H1 (cell line): ENCODE measurements at regions not wholly inside any gene's neighbourhood (a gene's known extent, or its start where the extent isn't known, plus 50 kb on each side); places are given as distances from the start of the nearest gene placed in this dataset.

Experiments
- CTCF ChIA-PET: fragments of 300-600 bp; sonication (Branson Sonifier 250); formaldehyde crosslinking; loops from one replicate; lab custom pipeline; 2021; ENCODE audit not compliant: partially characterized antibody; lab: Charles Lee
- POLR2A ChIA-PET: fragments of 300-600 bp; sonication (Branson Sonifier 250); formaldehyde crosslinking; loops from one replicate; lab custom pipeline; 2021; ENCODE audit warnings: inconsistent platforms; ENCODE audit not compliant: partially characterized antibody; lab: Charles Lee
- DNase-seq, 2 experiments: peaks; one replicate each; pipeline versions ENCODE4 v3.0.0 to v3.0.0-alpha.2; 2010 to 2022; ENCODE audit warnings: low spot score in 2 of 2, low read depth in 1 of 2, mixed read lengths in 1 of 2
- FAIRE-seq: peaks from 2 replicates; lab custom pipeline; 2011; peaks lifted over from hg19 to GRCh38; lab: Jason Lieb, UNC
- H2AFZ ChIP-seq: 2 replicates; pipeline ENCODE4 v1.8.1; 2012; ENCODE audit warnings: low read length, inconsistent platforms
- H2AK5ac ChIP-seq: 2 replicates; pipeline ENCODE4 v1.6.1; 2013; ENCODE audit warnings: low read depth, low read length
- H2BK120ac ChIP-seq: replicated peaks from 2 replicates; pipeline ENCODE3; 2013; ENCODE audit warnings: low read depth, low read length, inconsistent platforms
- H2BK12ac ChIP-seq: 2 replicates; pipeline ENCODE4 v1.6.1; 2013; ENCODE audit warnings: low read depth, low read length
- H2BK15ac ChIP-seq: 2 replicates; pipeline ENCODE4 v1.6.1; 2013; ENCODE audit warnings: low read length
- H2BK20ac ChIP-seq: 2 replicates; pipeline ENCODE4 v1.6.1; 2013; ENCODE audit warnings: low read length
- H2BK5ac ChIP-seq: 2 replicates; pipeline ENCODE4 v1.6.1; 2013; ENCODE audit warnings: low read depth, low read length
- H3K14ac ChIP-seq: 2 replicates; pipeline ENCODE4 v1.6.1; 2013; ENCODE audit warnings: inconsistent platforms; ENCODE audit not compliant: insufficient read length
- H3K18ac ChIP-seq: 2 replicates; pipeline ENCODE4 v1.6.1; 2013; ENCODE audit warnings: low read length; ENCODE audit errors: extremely low read depth
- H3K23ac ChIP-seq: 2 replicates; pipeline ENCODE4 v1.6.1; 2013; ENCODE audit warnings: inconsistent platforms; ENCODE audit not compliant: insufficient read length
- H3K23me2 ChIP-seq: 2 replicates; pipeline ENCODE4 v1.6.1; 2013; ENCODE audit warnings: low read depth, low read length
- H3K27ac ChIP-seq: 2 replicates; pipeline ENCODE4 v1.6.1; 2011; ENCODE audit warnings: low read depth, low read length, inconsistent platforms
- H3K27me3 ChIP-seq, 4 experiments: replicated peaks in 1 of 4; 1 replicate in 1 of 4; 2 replicates in 3 of 4; pipeline versions ENCODE4 v1.6.1 to v1.8.1; 2011 to 2013; ENCODE audit warnings: low read length in 3 of 4, mild to moderate bottlenecking in 3 of 4, inconsistent platforms in 2 of 4, mixed read lengths in 2 of 4, moderate library complexity in 1 of 4; ENCODE audit not compliant: control insufficient read depth in 3 of 4, insufficient read depth in 3 of 4; ENCODE audit errors: extremely low read depth in 1 of 4
- H3K36me3 ChIP-seq, 4 experiments: 2 replicates each; pipeline versions ENCODE4 v1.6.1 to v1.8.1; 2011 to 2013; ENCODE audit warnings: mild to moderate bottlenecking in 4 of 4, low read length in 3 of 4, moderate library complexity in 2 of 4, control low read depth in 1 of 4, inconsistent platforms in 1 of 4; ENCODE audit not compliant: insufficient read depth in 4 of 4, control insufficient read depth in 2 of 4
- H3K4ac ChIP-seq: replicated peaks from 2 replicates; pipeline ENCODE3; 2013; ENCODE audit warnings: low read length, low read depth, mixed read lengths, inconsistent platforms; ENCODE audit not compliant: insufficient read length
- H3K4me1 ChIP-seq, 4 experiments: replicated peaks in 1 of 4; 1 replicate in 1 of 4; 2 replicates in 3 of 4; pipeline versions ENCODE4 v1.6.1 to v1.8.1; 2011 to 2013; ENCODE audit warnings: low read length in 3 of 4, inconsistent platforms in 2 of 4, mixed read lengths in 1 of 4; ENCODE audit not compliant: insufficient read depth in 4 of 4, control insufficient read depth in 3 of 4
- H3K4me2 ChIP-seq, 2 experiments: 2 replicates each; pipeline versions ENCODE4 v1.6.1 to v1.8.1; 2011 to 2013; ENCODE audit warnings: low read depth in 2 of 2, low read length in 2 of 2, control low read depth in 1 of 2, inconsistent platforms in 1 of 2, mild to moderate bottlenecking in 1 of 2; ENCODE audit not compliant: insufficient read depth in 1 of 2
- H3K4me3 ChIP-seq, 4 experiments: fragments of 200-600, 300-600 bp in 1 of 4; sonication (generic), shearing (Covaris generic), sonication (Bioruptor Twin) in 1 of 4; 2 replicates each; pipeline versions ENCODE4 v1.5.1 to v1.8.1; 2011 to 2016; ENCODE audit warnings: low read length in 4 of 4, low read depth in 3 of 4, control low read depth in 2 of 4, inconsistent platforms in 2 of 4, mild to moderate bottlenecking in 2 of 4, mixed read lengths in 1 of 4, moderate library complexity in 1 of 4; ENCODE audit not compliant: insufficient read depth in 2 of 4; ENCODE audit errors: extremely low read depth in 1 of 4
- H3K56ac ChIP-seq: replicated peaks from 2 replicates; pipeline ENCODE3; 2013; ENCODE audit warnings: low read depth, mild to moderate bottlenecking, mixed read lengths, low read length, inconsistent platforms; ENCODE audit not compliant: insufficient read length
- H3K79me1 ChIP-seq: 2 replicates; pipeline ENCODE4 v1.6.1; 2013; ENCODE audit warnings: low read depth, low read length, control low read depth
- H3K79me2 ChIP-seq, 2 experiments: 2 replicates each; pipeline versions ENCODE4 v1.6.1 to v1.8.1; 2012 to 2013; ENCODE audit warnings: low read length in 2 of 2, mild to moderate bottlenecking in 2 of 2, inconsistent platforms in 1 of 2; ENCODE audit not compliant: insufficient read depth in 2 of 2, control insufficient read depth in 1 of 2
- H3K9ac ChIP-seq, 4 experiments: replicated peaks in 1 of 4; 1 replicate in 1 of 4; 2 replicates in 3 of 4; pipeline versions ENCODE4 v1.6.1 to v1.8.1; 2011 to 2013; ENCODE audit warnings: low read depth in 3 of 4, low read length in 3 of 4, control low read depth in 2 of 4, mild to moderate bottlenecking in 2 of 4, moderate library complexity in 2 of 4, inconsistent platforms in 1 of 4; ENCODE audit errors: extremely low read depth in 1 of 4
- H3K9me3 ChIP-seq, 2 experiments: 2 replicates each; pipeline versions ENCODE4 v1.6.1 to v1.8.1; 2012 to 2013; ENCODE audit warnings: mild to moderate bottlenecking in 2 of 2, moderate library complexity in 2 of 2, control low read depth in 1 of 2, inconsistent platforms in 1 of 2, low read depth in 1 of 2, low read length in 1 of 2, mixed read lengths in 1 of 2; ENCODE audit not compliant: insufficient read depth in 2 of 2
- H4K20me1 ChIP-seq, 2 experiments: replicated peaks in 1 of 2; 2 replicates each; pipeline versions ENCODE3 to v1.8.1; 2011 to 2013; ENCODE audit warnings: inconsistent platforms in 2 of 2, low read length in 2 of 2, mild to moderate bottlenecking in 1 of 2; ENCODE audit not compliant: insufficient read depth in 2 of 2, control insufficient read depth in 1 of 2
- H4K5ac ChIP-seq: 2 replicates; pipeline ENCODE4 v1.6.1; 2013; ENCODE audit warnings: low read length, low read depth, mixed read lengths, inconsistent platforms; ENCODE audit not compliant: insufficient read length
- H4K8ac ChIP-seq: 2 replicates; pipeline ENCODE4 v1.8.0; 2013; ENCODE audit warnings: mild to moderate bottlenecking, moderate library complexity, low read length, inconsistent platforms; ENCODE audit not compliant: insufficient read depth; ENCODE audit errors: extremely low read depth
- H4K91ac ChIP-seq: replicated peaks from 2 replicates; pipeline ENCODE3; 2013; ENCODE audit warnings: low read length, mixed read lengths, inconsistent platforms; ENCODE audit not compliant: insufficient read length
- CTBP2 ChIP-seq: IDR thresholded peaks from 2 replicates; pipeline ENCODE4 v1.7.0; 2011; ENCODE audit warnings: borderline replicate concordance, mild to moderate bottlenecking, moderate library complexity, mixed read lengths, low read length; ENCODE audit not compliant: insufficient read depth, insufficient read length
- PHF8 ChIP-seq: fragments of 200-600 bp; sonication (generic); conservative IDR thresholded peaks from 2 replicates; pipeline ENCODE4 v1.7.1; 2012; ENCODE audit warnings: low read depth, mild to moderate bottlenecking, inconsistent platforms, low read length, moderate library complexity
- RBBP5 ChIP-seq: IDR thresholded peaks from 2 replicates; pipeline ENCODE4 v1.7.1; 2012; ENCODE audit warnings: low read depth, mild to moderate bottlenecking, inconsistent platforms, low read length, moderate library complexity, borderline replicate concordance
- WGBS, 2 experiments: shearing (Covaris generic) in 1 of 2; methylation state at CpG; one replicate each; pipeline versions ENCODE4 v1.1.6 to v1.1.7; 2013 to 2015; ENCODE audit warnings: low lambda C conversion rate in 2 of 2, mixed read lengths in 2 of 2, inconsistent platforms in 1 of 2, low coverage in 1 of 2, missing lambda C conversion rate in 1 of 2; ENCODE audit not compliant: insufficient replicate concordance in 2 of 2, insufficient coverage in 1 of 2, insufficient read length in 1 of 2; ENCODE audit errors: extremely low coverage in 1 of 2, missing lambda C conversion rate in 1 of 2; 5-methylcytosine and 5-hydroxymethylcytosine counted together

- Histone ChIP-seq H3K27ac (no peak overlapping the region), H3K9me3 (no peaks in the 10 kb centered on the region), H4K20me1 (no peaks in the 10 kb centered on the region), H3K14ac (no peak overlapping the region), H3K23ac (no peak overlapping the region), H3K4me3 (no peak overlapping the region), H3K79me1 (no peaks in the 10 kb centered on the region), H3K9ac (no peak overlapping the region), H2BK20ac (no peak overlapping the region), H3K4me2 (no peak overlapping the region), H2BK5ac (no peak overlapping the region), H3K36me3 (no peaks in the 10 kb centered on the region), H3K23me2 (no peaks in the 10 kb centered on the region), H2AFZ (no peak overlapping the region), H4K91ac (no peak overlapping the region), H2BK120ac (no peak overlapping the region), H3K4ac (no peak overlapping the region), H3K4me1 (no peaks in the 10 kb centered on the region), H3K56ac (no peak overlapping the region), H3K27me3 (no peaks in the 10 kb centered on the region), H3K79me2 (no peaks in the 10 kb centered on the region), H4K8ac (no peak overlapping the region), H2BK12ac (no peak overlapping the region)
- no peak for FAIRE-seq
- POLR2A ChIA-PET, result no interaction called here
- WGBS, 2 experiments, result 83% methylated on average over 1 of the region's 1 CpG; no CpG with 5 or more reads in 1 of the 2 experiments
- no peak for DNase-seq
- TF ChIP-seq PHF8 (no peak), RBBP5 (no peak), CTBP2 (no peak)
- TF ChIP-seq, all 59 proteins: peak for 0
- Histone ChIP-seq H3K18ac (no peak overlapping the region), H2BK15ac (no peak overlapping the region), H4K5ac (no peak overlapping the region), H2AK5ac (no peak overlapping the region)
- CTCF ChIA-PET, result interaction anchor here (0.6 to 1.8 kb wide), 2 partner anchors 10 to 249 kb away, joined by 4 to 8 read pairs; no protein-coding TSS in a partner anchor
Observed at GRCh38 chr4:85408301-85408700, 66.6 kb upstream of the ARHGAP24 start.
